Stimulated activated CD8-positive, alpha-beta memory T cell treated with anti-CD3 and anti-CD28 coated beads, Interleukin-15, amount 100 ng/mL, for 48 hours (primary cell): ENCODE measurements at regions not wholly inside any gene's neighbourhood (a gene's known extent, or its start where the extent isn't known, plus 50 kb on each side); places are given as distances from the start of the nearest gene placed in this dataset.

ENCODE experiments used
- DNase-seq, 2 donors: peaks; one replicate each; pipeline ENCODE4 v3.0.0-alpha.2; 2020; ENCODE audit warnings: low read depth in 2 of 2

GRCh38 chr10:121300723-121301122, 297.5 kb downstream of the FGFR2 start:
- no peak for DNase-seq

- DNase-seq = no peak
These were observed 295.6 kb downstream of the FGFR2 start for GRCh38 chr10:121302541-121303180.

GRCh38 chr10:121303287-121303890, 294.9 kb downstream of the FGFR2 start:
- DNase-seq = no peak

GRCh38 chr10:121305066-121305465, 293.2 kb downstream of the FGFR2 start:
- no peak for DNase-seq

- no peak for DNase-seq
These were observed 292.0 kb downstream of the FGFR2 start for GRCh38 chr10:121306159-121306673.

GRCh38 chr10:121307411-121307980, 290.7 kb downstream of the FGFR2 start:
- no peak for DNase-seq

GRCh38 chr10:121308020-121308419, 290.2 kb downstream of the FGFR2 start:
- DNase-seq = no peak

- no peak for DNase-seq
These were observed 289.1 kb downstream of the FGFR2 start for GRCh38 chr10:121309164-121309563.

GRCh38 chr10:121310151-121310711, 288.0 kb downstream of the FGFR2 start:
- DNase-seq = no peak

GRCh38 chr10:121311812-121312443, 286.3 kb downstream of the FGFR2 start:
- DNase-seq = no peak

- DNase-seq = no peak
These were observed 285.7 kb downstream of the FGFR2 start for GRCh38 chr10:121312587-121312986.

- DNase-seq = no peak
These were observed 284.9 kb downstream of the FGFR2 start for GRCh38 chr10:121313119-121313875.

GRCh38 chr10:121316432-121316831, 281.8 kb downstream of the FGFR2 start:
- no peak for DNase-seq

GRCh38 chr10:121317374-121317773, 280.9 kb downstream of the FGFR2 start:
- no peak for DNase-seq

- no peak for DNase-seq
These were observed 276.2 kb downstream of the FGFR2 start for GRCh38 chr10:121322046-121322445.

- DNase-seq = no peak
These were observed 275.5 kb downstream of the FGFR2 start for GRCh38 chr10:121322776-121323175.

GRCh38 chr10:121323443-121323842, 274.8 kb downstream of the FGFR2 start:
- no peak for DNase-seq

GRCh38 chr10:121324678-121325213, 273.5 kb downstream of the FGFR2 start:
- DNase-seq = no peak

GRCh38 chr10:121325490-121326231, 272.6 kb downstream of the FGFR2 start:
- DNase-seq = no peak

GRCh38 chr10:121326905-121327304, 271.3 kb downstream of the FGFR2 start:
- DNase-seq = no peak

GRCh38 chr10:121327727-121328126, 270.5 kb downstream of the FGFR2 start:
- no peak for DNase-seq
